DMS153 (cell line): ENCODE measurements at regions not wholly inside any gene's neighbourhood (a gene's known extent, or its start where the extent isn't known, plus 50 kb on each side); places are given as distances from the start of the nearest gene placed in this dataset.
"Not testable (repeated sequence)": the region's sequence is repeated elsewhere in the genome, so short reads cannot be mapped to it uniquely, and the experiment has no call there.

Source experiments
- DNase-seq: peaks from one replicate; lab custom pipeline; 2025; lab: John Stamatoyannopoulos, UW

DNA sequence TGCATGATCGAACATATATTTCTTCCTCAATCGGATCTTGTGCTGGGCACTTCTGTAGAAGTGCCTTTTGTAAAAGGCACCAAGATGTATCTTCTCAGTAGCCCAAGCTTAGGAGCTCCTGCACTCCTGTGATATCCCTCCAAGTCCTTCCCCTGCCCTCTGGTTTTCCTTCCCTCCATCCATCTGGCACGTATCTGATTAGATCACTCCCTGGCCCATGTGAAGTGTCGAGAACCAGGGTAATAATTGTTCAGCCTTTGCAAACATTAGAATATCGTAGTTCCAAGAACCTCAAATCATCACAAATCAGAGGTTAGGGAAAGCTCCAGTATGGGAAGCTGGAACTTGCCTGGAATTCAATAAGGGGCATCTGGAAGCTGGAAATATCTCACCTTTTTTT, 221.1 kb upstream of the AUTS2 start:
- no peak for DNase-seq

DNA sequence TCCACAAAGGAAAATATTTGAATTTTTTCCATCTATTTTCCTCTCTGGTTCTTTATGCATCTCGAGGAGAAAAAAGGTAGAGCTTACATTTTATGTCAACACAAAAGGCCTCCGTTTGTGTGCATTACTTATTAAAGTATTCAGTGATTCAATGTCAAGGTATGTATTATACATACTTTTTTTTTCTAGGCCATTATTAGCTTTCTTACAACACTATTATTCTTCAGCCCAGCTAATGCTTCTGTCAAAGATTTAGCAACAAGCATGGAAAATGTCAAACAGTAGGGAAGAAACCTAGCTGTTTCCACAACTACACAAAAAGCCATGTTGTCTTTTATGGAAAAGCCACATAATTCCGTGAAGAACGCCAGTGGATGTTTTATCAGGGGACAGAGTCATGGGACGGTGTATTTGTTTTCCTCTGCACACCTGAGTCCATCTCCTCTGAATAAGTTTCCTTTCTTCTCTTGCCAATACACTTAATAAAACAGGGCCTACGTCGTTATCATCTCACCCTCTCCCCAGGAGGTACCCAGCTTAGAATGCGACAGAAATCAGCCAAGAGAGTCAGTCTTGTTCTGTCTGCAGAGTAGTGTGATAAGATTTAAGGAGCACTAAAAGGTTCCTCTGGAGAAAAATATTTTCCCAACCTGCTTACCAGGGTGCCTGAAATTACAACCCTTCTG, 209.7 kb upstream of the AUTS2 start:
- no peak for DNase-seq

DNA sequence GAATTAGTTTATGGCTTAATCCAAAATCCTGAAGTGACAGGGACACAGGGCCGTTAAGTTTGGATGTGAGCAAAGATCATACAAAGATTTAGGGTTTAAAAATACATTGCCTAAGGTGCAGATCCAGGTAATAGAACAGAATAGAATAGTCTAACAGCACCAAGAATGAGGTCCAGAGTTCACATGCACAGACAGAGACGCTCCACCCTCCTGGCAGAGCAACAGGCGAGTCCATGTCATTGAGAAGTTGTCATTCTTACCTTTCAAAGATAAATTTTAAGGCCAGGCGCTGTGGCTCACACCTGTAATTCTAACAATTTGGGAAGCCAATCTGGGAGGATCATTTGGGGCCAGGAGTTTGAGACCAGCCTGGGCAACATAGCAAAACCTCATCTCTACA, 209.1 kb upstream of the AUTS2 start:
- DNase-seq = no peak

DNA sequence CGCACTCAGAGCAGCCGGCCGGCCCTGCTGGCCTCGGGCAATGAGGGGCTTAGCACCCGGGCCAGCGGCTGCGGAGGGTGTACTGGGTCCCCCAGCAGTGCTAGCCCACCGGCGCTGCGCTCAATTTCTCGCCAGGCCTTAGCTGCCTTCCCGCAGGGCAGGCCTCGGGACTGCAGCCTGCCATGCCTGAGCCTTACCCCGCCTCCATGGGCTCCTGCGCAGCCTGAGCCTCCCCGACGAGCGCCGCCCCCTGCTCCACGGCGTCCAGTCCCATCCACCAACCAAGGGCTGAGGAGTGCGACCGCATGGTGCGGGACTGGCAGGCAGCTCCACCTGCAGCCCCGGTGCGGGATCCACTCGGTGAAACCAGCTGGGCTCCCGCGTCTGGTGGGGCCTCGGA, 204.4 kb upstream of the AUTS2 start:
- not testable (repeated sequence) for DNase-seq

DNA sequence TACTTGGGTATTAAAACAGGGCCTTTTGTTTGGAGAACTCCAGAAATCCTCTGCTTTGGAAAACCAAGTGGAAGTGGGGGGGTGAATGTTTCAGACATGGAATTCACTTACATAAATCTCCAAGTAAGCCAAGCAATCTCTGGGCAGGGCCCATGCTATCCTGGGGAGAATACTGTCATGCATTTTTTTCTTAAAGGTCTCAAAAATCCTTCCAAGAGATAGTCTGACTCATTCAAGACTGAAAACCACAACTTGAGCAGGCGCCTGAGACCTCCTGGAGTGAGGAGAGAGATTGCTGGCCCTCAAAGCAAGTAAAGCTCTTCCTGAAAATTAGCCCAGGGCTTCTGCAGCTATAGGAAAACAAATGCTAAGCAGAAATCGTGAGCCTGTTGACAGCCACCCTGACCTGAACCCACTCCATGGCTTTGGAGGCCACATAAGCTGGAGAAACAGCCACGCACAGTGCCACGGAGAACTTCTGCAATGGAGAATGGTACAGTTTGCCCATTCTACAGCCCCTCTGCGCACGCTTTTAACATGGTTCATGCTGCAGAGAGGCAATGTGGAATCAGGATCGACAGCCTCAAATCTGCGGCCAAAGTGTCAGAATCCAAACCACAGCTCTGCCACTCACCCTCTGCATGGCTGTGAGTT, 203.1 kb upstream of the AUTS2 start:
- DNase-seq = no peak

DNA sequence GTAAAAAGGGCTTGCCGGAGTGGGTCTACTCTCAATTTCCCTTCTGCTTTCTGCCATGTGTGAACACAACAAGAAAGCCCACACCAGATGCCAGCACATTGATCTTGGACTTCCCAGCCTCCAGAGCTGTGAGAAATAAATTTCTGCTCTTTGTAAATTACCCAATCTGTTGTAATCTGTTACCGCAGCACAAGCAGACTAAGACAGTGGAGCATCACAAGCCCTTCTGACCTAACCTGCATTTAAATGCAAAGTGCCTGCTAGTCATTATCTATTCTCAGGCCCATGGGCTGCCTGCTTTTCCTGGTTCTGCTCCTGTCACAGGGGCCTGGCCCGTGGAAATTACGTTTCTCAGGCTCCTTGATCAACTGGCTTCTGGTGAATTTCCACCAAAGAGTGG, 199.3 kb upstream of the AUTS2 start:
- no peak for DNase-seq

DNA sequence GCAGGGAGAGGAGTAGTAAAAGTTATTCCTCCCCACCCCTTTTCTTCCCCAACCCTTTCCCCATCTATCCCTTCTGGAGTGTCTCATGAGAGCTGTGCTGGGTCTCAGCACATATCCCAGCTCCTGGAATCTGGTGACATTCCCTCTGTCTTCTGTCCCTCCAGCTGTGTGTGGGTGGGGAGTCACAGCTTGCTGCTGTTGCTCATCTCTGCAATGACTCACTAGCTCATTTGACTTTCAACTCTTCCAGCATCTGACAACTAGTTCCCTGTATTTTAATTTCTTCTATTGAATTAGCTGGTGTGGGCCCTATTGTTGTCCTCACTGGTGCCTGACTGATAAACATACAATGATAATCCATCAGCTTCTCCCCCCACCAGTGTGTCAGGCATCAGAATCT, 198.9 kb upstream of the AUTS2 start:
- no peak for DNase-seq

DNA sequence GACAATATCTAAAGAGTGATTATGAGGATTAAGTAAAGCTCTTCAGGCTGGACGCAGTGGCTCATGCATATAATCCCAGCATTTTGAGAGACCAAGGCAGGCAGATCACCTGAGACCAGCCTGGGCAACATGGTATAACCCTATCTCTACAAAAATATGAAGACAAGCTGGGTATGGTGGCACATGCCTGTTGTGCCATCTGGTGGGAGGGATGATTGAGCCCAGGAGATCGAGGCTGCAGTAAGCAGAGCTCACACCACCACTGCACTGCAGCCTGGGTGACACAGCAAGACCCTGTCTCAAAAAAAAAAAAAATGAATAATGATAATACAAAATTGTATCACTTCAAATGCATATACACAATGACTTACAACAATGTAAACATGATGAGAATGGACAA, 195.6 kb upstream of the AUTS2 start:
- no peak for DNase-seq

DNA sequence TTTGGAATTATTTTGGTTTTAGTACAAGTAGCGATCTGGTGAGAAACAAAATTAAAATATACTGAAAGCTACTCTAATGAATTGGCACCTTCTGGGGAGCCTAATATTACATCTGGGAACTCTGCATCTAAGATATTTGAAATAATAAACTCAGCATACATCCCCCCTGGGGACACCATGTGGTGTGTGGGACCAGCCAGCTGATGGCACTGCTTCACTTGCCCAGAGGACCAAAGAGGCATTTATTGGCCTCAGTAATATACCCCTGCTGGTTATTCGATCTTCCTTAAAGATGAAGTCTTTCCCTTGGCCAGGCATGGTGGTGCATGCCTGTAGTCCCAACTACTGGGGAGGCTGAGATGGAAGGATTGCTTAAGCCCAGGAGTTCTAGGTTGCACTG, 195.1 kb upstream of the AUTS2 start:
- no peak for DNase-seq

DNA sequence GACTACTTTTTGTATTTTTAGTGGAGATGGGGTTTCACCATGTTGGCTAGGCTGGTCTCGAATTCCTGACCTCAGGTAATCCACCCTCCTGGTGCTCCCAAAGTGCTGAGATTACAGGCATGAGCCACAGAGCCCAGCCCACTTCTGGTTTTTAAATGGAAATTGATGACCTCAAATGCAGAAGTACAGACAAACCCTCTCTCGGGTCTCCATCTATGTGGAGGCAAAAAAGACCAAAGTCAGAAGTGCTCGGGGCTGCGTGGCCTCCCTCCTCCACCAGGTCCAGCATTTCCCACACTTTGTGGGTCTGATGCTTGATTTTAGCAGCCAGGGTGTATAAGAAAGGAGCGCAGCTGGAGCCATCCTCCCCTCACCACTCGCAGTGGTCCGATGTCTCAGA, 187.3 kb upstream of the AUTS2 start:
- no peak for DNase-seq

DNA sequence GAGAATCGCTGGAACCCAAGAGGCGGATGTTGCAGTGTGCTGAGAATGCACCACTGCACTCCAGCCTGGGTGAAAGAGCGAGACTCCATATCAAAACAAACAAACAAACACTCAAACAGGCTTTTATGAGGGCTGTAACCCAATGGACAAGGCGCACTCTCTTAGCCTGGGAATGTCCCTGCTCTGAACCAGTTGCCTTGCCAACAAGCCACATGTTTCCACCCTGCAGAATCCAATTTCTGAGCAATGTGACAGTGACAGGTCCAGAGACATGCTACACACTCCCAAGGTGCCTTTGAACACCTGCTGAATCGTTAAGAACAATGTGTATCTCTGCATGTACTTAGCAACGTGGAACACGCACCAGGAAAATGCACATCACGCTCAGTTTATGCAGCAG, 186.8 kb upstream of the AUTS2 start:
- DNase-seq = peak; percentile 15

DNA sequence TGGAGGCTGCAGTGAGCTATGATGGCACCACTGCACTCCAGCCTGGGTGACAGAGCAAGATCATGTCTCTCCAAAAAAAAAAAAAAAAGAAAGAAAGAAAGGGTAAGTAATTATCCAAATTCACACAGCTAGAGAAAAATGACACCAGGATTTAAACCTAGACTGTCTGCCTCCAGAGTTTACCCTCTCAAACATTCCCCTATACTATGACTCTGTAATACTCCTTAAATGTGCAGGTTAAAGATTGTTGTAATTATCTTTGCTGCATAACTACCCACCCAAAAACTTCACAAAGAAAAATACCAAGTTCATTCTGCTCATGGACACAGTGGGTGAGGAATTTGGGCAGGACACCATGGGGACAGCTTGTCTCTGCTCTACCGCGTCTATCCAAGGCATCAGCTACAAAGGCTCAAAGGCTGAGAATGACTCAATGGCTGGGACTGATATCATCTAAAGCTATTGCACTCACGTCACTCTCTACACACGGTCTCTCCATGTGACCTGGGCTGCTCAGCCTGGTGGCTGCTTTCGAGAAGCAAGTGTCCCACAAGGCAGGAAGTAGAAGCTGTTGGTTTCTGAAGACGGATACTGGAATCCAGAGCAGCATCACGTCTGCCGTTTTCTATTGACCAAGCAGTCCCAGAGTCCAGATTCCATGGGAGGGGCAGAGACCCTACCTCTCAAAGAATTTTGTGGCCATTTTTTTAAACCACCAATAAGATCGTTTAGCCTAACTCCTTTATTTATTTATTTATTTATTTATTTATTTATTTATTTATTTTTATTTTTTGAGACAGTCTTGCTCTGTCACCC, 185.7 kb upstream of the AUTS2 start:
- DNase-seq = no peak

DNA sequence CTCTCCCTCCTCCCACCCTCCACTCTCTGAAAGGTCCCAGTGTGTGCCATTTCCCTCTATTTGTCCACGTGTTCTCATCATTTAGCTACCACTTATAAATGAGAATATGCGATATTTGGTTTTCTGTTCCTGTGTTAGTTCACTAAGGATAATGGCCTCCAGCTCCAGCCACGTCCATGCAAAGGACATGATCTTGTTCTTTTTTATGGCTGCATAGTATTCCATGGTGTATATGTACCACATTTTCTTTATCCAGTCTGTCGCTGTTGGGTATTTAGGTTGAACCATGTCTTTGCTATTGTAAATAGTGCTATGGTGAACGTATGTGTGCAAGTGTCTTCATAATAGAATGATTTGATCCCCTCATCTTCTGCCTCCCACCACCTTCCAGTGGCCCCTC, 183.7 kb upstream of the AUTS2 start:
- no peak for DNase-seq

DNA sequence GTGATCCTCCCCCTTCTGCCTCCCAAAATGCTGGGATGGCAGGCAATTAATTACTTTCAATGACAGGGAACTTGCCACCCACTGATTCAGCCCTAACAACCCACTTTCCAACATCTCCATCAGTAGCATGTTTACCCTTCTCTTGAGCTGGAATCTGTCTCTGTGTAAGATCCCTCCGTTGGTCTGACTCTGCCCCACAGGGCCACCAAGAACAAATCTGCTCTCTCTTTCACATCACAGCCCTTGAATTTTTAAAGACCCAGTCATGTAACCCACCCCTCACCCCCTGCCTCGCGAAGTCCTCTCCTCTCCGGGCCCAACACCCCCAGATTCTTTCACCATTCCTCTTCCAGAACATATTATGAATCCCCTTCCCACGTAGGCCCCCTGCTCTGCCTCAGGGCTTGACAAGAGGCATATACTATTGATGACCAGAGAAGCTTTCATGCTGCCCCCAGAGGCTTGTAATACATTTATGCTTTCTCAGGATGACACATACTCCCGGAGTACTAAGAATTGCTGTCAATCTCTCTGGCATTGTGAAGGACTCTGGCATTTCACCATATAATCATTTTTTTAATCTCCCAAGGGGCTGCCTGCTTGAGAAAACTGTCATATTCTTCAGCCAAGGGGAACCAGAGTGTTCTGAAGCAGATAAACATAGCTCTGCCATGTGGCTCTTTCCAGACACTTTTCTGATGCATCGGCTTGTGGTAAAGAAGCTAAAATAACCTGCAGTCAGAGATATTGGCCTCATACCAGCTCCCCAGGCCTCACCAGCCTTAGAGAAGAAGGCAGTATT, 179.2 kb upstream of the AUTS2 start:
- no peak for DNase-seq

DNA sequence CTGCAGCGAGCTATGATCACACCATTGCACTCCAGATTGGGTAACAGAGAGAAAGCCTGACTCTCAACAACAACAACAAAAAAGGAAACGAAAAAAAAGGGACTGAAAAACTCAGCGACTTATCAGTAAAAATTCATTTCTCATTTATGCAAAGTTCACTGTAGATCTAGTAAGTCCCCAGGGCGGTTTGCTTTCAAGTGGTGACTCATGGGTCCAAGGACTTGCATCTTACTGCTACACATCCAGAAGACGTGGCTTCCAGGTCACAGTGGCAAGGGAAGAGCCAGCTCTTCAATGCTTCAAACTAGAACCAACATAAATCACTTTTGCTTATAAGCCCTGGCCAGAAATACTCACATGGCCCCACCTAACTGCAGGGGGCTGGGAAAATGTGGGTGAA, 178.3 kb upstream of the AUTS2 start:
- DNase-seq = no peak

DNA sequence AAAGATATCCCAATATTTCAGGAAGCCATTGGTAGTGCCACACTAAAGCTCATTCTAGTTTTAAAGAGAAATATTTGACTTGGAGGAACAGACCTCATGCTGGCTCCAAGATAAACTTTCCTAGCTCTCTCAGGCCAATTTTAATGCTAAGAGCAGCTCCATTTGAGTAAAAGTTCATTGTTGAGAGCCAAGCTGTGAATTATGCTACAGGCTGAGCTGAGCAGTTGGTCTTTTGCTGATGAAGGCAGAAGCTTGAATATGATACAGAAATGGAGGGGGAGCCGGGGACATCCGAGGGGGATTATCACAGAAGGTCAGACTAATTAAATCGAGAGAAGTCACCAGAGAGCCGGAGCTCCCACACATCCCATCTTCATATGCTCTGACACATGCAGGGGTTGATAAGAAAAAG, 175.7 kb upstream of the AUTS2 start:
- DNase-seq = no peak

DNA sequence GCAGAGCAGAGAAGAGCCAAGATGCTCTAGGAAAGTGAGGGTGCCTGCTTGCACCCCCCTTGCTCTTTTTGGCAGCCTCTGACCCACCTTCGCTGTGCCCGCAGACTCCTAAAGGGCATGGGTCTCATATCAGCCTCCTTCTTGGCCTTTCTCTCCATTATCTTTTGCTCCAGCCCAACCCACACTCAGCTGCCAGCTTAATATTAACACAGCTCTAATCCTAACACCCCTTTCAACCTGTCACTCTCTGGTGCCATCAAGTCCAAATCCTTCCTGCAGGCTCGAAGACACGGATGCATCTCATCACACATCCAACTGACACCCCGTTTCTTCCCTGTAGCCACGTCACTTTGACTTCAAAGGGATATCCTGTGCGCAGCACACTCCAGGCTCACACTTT, 171.6 kb upstream of the AUTS2 start:
- DNase-seq = no peak

DNA sequence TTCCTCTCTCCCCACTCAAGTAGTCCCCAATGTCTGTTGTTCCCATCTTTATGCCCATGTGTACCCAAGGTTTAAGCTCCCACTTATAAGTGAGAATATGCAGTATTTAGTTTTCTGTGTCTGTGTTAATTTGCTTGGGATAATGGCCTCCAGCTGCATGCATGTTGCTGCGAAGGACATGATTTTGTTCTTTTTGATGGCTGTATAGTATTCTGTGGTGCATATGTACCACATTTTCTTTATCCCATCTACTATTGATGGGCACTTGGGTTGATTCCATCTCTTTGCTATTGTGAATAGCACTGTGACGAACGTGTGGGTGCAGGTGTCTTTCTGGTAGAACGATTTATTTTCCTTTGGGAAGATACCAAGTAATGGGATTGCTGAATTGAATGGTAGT, 170.2 kb upstream of the AUTS2 start:
- DNase-seq = no peak

DNA sequence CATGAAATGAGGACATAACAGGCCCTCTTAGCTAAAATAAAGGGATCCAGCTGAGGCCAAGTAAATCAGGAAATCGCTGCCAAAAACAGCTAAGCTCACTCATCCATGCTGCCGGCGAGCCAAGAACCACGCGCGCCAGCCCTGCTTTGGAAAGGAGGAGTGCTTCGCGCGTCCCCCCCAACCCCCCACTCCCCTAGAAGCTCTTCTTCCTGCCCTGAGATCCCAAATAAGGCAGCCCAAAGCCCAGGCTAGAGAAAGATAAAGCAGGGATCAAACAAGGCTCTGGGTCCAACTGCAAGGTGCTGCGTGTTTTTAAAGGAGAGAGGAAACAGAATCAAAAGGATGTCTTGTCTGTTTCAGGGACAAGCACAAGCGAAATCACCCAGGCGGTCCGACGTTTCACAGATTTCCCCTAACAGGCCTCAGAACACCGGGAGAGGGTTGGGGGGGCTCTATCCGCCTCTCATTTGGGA, 168.3 kb upstream of the AUTS2 start:
- peak; percentile 33 for DNase-seq

DNA sequence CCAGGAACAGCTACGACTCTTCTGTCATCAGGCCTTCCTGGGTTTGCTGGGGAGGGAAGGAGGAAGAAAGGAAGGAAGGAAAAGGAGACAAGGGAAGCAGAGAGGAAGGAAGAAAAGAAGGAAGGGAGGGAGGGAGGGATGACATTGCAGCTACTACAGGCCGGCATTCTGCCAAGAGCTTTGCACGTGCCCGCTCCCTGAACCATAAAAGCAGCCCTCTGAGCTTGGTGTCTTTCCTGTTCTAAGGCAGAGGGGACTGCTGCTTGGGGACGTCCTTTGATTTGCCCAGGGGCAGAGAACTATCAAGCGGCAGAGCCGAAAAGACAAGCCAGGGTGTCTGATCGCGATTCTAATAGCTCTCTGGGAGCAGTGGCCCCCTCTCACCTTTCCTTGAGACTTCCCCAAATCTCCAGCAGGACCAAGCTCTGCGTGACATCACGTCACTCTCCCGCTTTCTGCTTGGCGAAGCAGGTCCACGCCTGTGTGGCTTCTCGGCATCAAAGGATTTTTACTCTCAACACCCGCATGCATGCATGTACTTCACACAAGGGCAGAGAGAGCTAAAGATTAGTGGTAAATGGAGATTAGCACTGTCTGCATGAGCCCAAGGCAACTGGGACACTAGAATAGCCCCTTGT, 167.8 kb upstream of the AUTS2 start:
- DNase-seq = peak; percentile 33

DNA sequence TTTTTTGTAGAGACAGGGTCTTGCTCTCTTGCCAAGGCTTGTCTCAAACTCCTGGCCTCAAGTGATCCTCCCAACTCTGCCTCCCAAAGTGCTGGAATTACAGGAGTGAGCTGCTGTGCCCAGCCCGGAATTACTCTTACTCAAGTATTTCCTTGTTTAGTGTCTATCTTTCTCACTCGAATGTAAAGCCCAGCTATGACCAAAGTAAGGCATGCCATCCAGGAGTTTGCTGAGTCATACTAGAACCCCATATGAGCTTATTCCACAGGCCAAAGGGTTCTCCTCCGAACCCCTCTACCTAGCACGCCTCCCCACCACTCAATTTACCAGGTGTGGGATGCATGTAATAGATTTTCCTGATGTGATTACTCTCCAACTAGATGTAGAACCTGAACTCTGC, 166.6 kb upstream of the AUTS2 start:
- no peak for DNase-seq

DNA sequence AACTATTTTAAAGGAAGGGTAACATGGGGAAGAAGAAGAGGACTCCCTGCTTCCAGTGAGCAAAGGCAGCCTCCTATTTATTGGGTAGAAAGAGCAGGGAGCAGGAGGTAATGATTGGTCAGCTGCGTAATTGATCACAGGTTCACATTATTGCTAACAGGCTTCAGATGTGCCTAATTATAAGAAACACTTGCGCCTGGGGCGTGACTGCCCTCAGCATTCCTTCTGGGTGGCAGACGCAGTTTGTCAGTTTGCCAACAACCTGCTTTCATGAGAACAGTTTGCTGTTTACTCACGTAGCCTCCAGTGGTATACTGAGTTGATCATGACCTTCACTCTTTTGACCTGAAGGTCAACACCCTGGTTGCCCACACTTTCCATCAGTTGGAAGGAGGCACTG, 166.0 kb upstream of the AUTS2 start:
- not testable (repeated sequence) for DNase-seq
